Caco-2 (cell line): ENCODE measurements at regions not wholly inside any gene's neighbourhood (a gene's known extent, or its start where the extent isn't known, plus 50 kb on each side); places are given as distances from the start of the nearest gene placed in this dataset.

Source experiments
- BruUV-seq: library from RNA; stranded (reverse); fragments of 400-500 nt; replicated peaks from 2 replicates; lab custom pipeline; 2021; lab: Mats Ljungman, UMichigan
- CTCF ChIA-PET: fragments of 300-600 bp; sonication (Branson Sonifier 250); formaldehyde crosslinking; loops from one replicate; lab custom pipeline; 2022; ENCODE audit warnings: antibody characterized with exemption; lab: Charles Lee
- POLR2A ChIA-PET: fragments of 300-600 bp; sonication (Branson Sonifier 250); formaldehyde crosslinking; loops from one replicate; lab custom pipeline; 2022; ENCODE audit warnings: antibody characterized with exemption; lab: Charles Lee
- DNase-seq, 2 experiments: peaks; one replicate each; pipeline versions ENCODE4 v3.0.0 to v3.0.0-alpha.2; 2020 to 2022
- H3K27me3 ChIP-seq: replicated peaks from 2 replicates; pipeline ENCODE4 v1.6.0; 2011; ENCODE audit warnings: low read length; ENCODE audit not compliant: control insufficient read depth, insufficient read depth
- H3K36me3 ChIP-seq: 2 replicates; pipeline ENCODE4 v1.5.1; 2011; ENCODE audit warnings: low read length; ENCODE audit not compliant: control insufficient read depth, insufficient read depth
- H3K4me1 ChIP-seq: fragments of 250-450 bp; sonication (Bioruptor Pico); 2 replicates; pipeline ENCODE4 v1.5.1; 2020; ENCODE audit warnings: mild to moderate bottlenecking
- H3K4me3 ChIP-seq: 2 replicates; pipeline ENCODE4 v1.5.1; 2011; ENCODE audit warnings: low read depth, mild to moderate bottlenecking, control low read depth, low read length
- H3K9me3 ChIP-seq: fragments of 250-450 bp; sonication (Bioruptor Pico); 2 replicates; pipeline ENCODE4 v1.5.1; 2020; ENCODE audit warnings: mild to moderate bottlenecking, moderate library complexity
- H3K27ac Mint-ChIP-seq: one replicate; pipeline ENCODE4 v1.8.0; 2022; ENCODE audit warnings: mixed read lengths; ENCODE audit not compliant: unreplicated experiment
- H3K27me3 Mint-ChIP-seq: one replicate; pipeline ENCODE4 v1.8.0; 2022; ENCODE audit warnings: mixed read lengths; ENCODE audit not compliant: insufficient read depth, unreplicated experiment
- H3K36me3 Mint-ChIP-seq: one replicate; pipeline ENCODE4 v1.8.0; 2022; ENCODE audit warnings: mild to moderate bottlenecking, mixed read lengths; ENCODE audit not compliant: insufficient read depth, unreplicated experiment
- H3K4me1 Mint-ChIP-seq: one replicate; pipeline ENCODE4 v1.8.0; 2022; ENCODE audit warnings: low read depth, mixed read lengths; ENCODE audit not compliant: unreplicated experiment
- H3K4me3 Mint-ChIP-seq: one replicate; pipeline ENCODE4 v1.8.0; 2022; ENCODE audit warnings: mild to moderate bottlenecking, moderate library complexity, mixed read lengths; ENCODE audit not compliant: unreplicated experiment
- H3K9me3 Mint-ChIP-seq: one replicate; pipeline ENCODE4 v1.8.0; 2022; ENCODE audit warnings: mixed read lengths; ENCODE audit not compliant: unreplicated experiment
- CTCF ChIP-seq, 2 experiments: fragments of 200-600 bp in 1 of 2; IDR thresholded peaks; 1 replicate in 1 of 2; 2 replicates in 1 of 2; pipeline versions ENCODE4 v1.5.1 to v1.8.0; 2011 to 2022; ENCODE audit warnings: antibody characterized with exemption in 1 of 2, control low read depth in 1 of 2, inconsistent platforms in 1 of 2, low read depth in 1 of 2, low read length in 1 of 2, mild to moderate bottlenecking in 1 of 2, moderate library complexity in 1 of 2; ENCODE audit not compliant: insufficient read depth in 1 of 2, severe bottlenecking in 1 of 2, unreplicated experiment in 1 of 2
- intact Hi-C: fragments of 100-400 bp; cut with micrococcal nuclease; formaldehyde crosslinking; loops from one replicate; pipeline ENCODE4 v1.10.0; 2022; ENCODE audit not compliant: unreplicated experiment

GRCh38 chr14:101018561-101019290 is 115.2 kb upstream of the RTL1 start:
- Histone ChIP-seq H3K27me3 (no peaks in the 10 kb centered on the region), H3K4me3 (no peak overlapping the region), H3K9me3 (no peaks in the 10 kb centered on the region), H3K36me3 (no peaks in the 10 kb centered on the region), H3K4me1 (no peaks in the 10 kb centered on the region)
- Mint-ChIP-seq H3K4me3 (no peak overlapping the region), H3K27ac (no peak overlapping the region), H3K27me3 (peaks cover 8% of the 10 kb centered on the region), H3K4me1 (no peaks in the 10 kb centered on the region), H3K36me3 (no peaks in the 10 kb centered on the region), H3K9me3 (peaks cover 14% of the 10 kb centered on the region)
- CTCF ChIA-PET, result no interaction called here
- TF ChIP-seq CTCF (IDR thresholded peaks at IDR 0.05; ENCODE audit: insufficient read depth in 1 of 2, low read depth in 1 of 2, low read length in 1 of 2, severe bottlenecking in 1 of 2, unreplicated experiment in 1 of 2), result no peak
- intact Hi-C loops, result no loop called here
- POLR2A ChIA-PET, result no interaction called here
- no peak for DNase-seq
- BruUV-seq, result no TSS peak

DNA sequence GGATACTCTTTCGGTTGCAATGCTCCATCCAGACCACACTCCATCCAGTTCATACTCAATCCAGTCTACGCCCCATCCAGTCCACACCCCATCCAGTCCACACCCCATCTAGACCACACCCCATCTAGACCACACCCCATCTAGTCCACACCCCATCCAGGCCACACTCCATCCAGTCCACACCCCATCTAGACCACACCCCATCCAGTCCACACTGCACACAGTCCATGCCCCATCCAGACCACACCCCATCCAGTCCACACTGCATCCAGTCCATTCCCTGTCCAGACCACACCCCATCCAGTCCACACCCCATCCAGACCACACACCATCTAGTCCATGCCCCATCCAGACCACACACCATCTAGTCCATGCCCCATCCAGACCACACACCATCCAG is 116.0 kb upstream of the RTL1 start:
- CTCF ChIA-PET, result no interaction called here

GRCh38 chr14:101019990-101020710 is 116.6 kb upstream of the RTL1 start:
- no peak overlapping the region for H3K4me3 Mint-ChIP-seq
- no peaks in the 10 kb centered on the region for H3K9me3 ChIP-seq
- H3K27me3 ChIP-seq, result no peaks in the 10 kb centered on the region
- H3K36me3 Mint-ChIP-seq, result no peaks in the 10 kb centered on the region
- H3K4me1 ChIP-seq, result no peaks in the 10 kb centered on the region
- no peaks in the 10 kb centered on the region for H3K4me1 Mint-ChIP-seq
- no peak for TF ChIP-seq CTCF (IDR thresholded peaks at IDR 0.05; ENCODE audit: insufficient read depth in 1 of 2, low read depth in 1 of 2, low read length in 1 of 2, severe bottlenecking in 1 of 2, unreplicated experiment in 1 of 2)
- H3K27me3 Mint-ChIP-seq, result peaks cover 8% of the 10 kb centered on the region
- intact Hi-C loops, result no loop called here
- BruUV-seq, result no TSS peak
- no peaks in the 10 kb centered on the region for H3K36me3 ChIP-seq
- H3K27ac Mint-ChIP-seq, result no peak overlapping the region
- H3K4me3 ChIP-seq, result no peak overlapping the region
- POLR2A ChIA-PET, result no interaction called here
- peaks cover 17% of the 10 kb centered on the region for H3K9me3 Mint-ChIP-seq
- CTCF ChIA-PET, result no interaction called here
- no peak for DNase-seq

More for the DNA sequence above, 116.0 kb upstream of the RTL1 start:
- H3K36me3 ChIP-seq, result no peaks in the 10 kb centered on the region
- no peak for DNase-seq
- no peaks in the 10 kb centered on the region for H3K36me3 Mint-ChIP-seq
- no peaks in the 10 kb centered on the region for H3K4me1 ChIP-seq
- no peak overlapping the region for H3K4me3 ChIP-seq
- H3K4me3 Mint-ChIP-seq, result no peak overlapping the region
- intact Hi-C loops, result no loop called here
- POLR2A ChIA-PET, result no interaction called here
- no peaks in the 10 kb centered on the region for H3K27me3 ChIP-seq
- BruUV-seq, result no TSS peak
- H3K27ac Mint-ChIP-seq, result no peak overlapping the region
- no peaks in the 10 kb centered on the region for H3K4me1 Mint-ChIP-seq
- H3K9me3 ChIP-seq, result no peaks in the 10 kb centered on the region
- peaks cover 8% of the 10 kb centered on the region for H3K27me3 Mint-ChIP-seq
- peaks cover 14% of the 10 kb centered on the region for H3K9me3 Mint-ChIP-seq
- no peak for TF ChIP-seq CTCF (IDR thresholded peaks at IDR 0.05; ENCODE audit: insufficient read depth in 1 of 2, low read depth in 1 of 2, low read length in 1 of 2, severe bottlenecking in 1 of 2, unreplicated experiment in 1 of 2)
